ENCODE measurements at regions not wholly inside any gene's neighbourhood (a gene's known extent, or its start where the extent isn't known, plus 50 kb on each side); places are given as distances from the start of the nearest gene placed in this dataset.

DNA sequence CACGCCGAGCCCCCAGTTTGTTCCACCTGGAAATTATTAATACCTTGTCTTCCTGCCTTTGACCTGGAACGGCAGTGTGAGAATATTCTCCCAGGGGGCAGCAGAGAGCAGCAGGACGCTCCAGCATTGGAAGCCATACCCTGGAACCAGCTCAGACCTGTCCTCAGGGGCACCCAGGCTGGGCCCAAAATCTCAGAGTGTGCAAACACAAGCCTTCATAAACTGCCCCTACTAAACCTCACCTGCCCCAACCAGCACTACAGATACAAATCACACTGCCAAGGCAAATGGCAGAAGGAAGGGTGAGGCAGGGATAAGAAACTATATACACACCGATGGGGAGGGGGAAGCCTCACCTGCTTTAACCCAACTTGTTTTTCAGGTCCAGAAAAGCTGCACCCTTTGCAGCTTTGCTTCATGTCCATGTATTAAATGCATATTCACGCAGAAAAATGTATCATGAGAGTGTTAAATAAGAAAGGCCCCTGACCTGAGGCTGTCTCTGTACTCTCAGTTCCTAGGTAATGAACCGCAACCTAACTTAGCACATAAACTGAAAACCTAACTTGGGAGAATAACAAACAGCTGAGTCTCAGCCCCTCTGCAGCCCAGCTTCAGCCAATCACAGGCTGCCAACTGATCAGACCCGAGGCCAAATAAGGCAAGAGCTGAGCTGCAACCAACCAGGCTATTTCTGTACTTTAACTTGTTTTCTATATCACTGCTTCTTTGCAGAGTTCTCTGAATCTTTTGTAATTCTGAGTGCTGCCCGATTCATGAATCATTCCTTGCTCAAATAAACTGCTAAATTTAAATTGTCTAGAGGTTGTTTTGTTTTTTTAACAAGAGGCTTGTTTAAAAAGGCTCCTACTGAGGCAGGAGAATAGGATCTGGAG, 130.1 kb downstream of the SPTSSA start (continued):
- TF ChIP-seq SETDB1 (CRISPR knock-in tag; IDR thresholded peaks at IDR 0.05; ENCODE audit: borderline replicate concordance), result no peak
- TF ChIP-seq, protein P1, sequence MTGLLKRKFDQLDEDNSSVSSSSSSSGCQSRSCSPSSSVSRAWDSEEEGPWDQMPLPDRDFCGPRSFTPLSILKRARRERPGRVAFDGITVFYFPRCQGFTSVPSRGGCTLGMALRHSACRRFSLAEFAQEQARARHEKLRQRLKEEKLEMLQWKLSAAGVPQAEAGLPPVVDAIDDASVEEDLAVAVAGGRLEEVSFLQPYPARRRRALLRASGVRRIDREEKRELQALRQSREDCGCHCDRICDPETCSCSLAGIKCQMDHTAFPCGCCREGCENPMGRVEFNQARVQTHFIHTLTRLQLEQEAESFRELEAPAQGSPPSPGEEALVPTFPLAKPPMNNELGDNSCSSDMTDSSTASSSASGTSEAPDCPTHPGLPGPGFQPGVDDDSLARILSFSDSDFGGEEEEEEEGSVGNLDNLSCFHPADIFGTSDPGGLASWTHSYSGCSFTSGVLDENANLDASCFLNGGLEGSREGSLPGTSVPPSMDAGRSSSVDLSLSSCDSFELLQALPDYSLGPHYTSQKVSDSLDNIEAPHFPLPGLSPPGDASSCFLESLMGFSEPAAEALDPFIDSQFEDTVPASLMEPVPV (CRISPR knock-in tag; IDR thresholded peaks at IDR 0.05), result no peak
- TF ChIP-seq ZNF703 (CRISPR knock-in tag; IDR thresholded peaks at IDR 0.05; ENCODE audit: borderline replicate concordance), result no peak
- peak; percentile 63 for TF ChIP-seq POLR2G (IDR thresholded peaks at IDR 0.05; ENCODE audit: low read depth, low read length)
- TF ChIP-seq PHF5A (CRISPR knock-in tag; IDR thresholded peaks at IDR 0.05; ENCODE audit: low read depth, unreplicated experiment), result peak; percentile 63
- TF ChIP-seq, protein P2, sequence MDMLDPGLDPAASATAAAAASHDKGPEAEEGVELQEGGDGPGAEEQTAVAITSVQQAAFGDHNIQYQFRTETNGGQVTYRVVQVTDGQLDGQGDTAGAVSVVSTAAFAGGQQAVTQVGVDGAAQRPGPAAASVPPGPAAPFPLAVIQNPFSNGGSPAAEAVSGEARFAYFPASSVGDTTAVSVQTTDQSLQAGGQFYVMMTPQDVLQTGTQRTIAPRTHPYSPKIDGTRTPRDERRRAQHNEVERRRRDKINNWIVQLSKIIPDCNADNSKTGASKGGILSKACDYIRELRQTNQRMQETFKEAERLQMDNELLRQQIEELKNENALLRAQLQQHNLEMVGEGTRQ (IDR thresholded peaks at IDR 0.05; ENCODE audit: low read depth, low read length), result no peak
- TF ChIP-seq, protein P2 (CRISPR knock-in tag; IDR thresholded peaks at IDR 0.05; ENCODE audit: borderline replicate concordance), result peak; percentile 98; the same call in 1 of the 2 replicates
- TF ChIP-seq POLR2A (IDR thresholded peaks at IDR 0.05; ENCODE audit: insufficient read depth in 1 of 2, low read depth in 2 of 2, low read length in 2 of 2), result peak; percentile 39 to 45; a peak in 3 of 4 replicates
- TF ChIP-seq ZNF367 (CRISPR knock-in tag; IDR thresholded peaks at IDR 0.05; ENCODE audit: borderline replicate concordance), result 0 out of 2 replicates have a peak, but pooled peaks have one; percentile 86
- TF ChIP-seq ZNF614 (CRISPR knock-in tag; IDR thresholded peaks at IDR 0.05; ENCODE audit: borderline replicate concordance), result peak; percentile 49; the same call in 1 of the 2 replicates
- TF ChIP-seq TBX2 (CRISPR knock-in tag; IDR thresholded peaks at IDR 0.05; ENCODE audit: borderline replicate concordance), result peak; percentile 44; the same call in 1 of the 2 replicates
- TF ChIP-seq JDP2 (CRISPR knock-in tag; IDR thresholded peaks at IDR 0.05; ENCODE audit: borderline replicate concordance), result no peak
- TF ChIP-seq, protein P3, sequence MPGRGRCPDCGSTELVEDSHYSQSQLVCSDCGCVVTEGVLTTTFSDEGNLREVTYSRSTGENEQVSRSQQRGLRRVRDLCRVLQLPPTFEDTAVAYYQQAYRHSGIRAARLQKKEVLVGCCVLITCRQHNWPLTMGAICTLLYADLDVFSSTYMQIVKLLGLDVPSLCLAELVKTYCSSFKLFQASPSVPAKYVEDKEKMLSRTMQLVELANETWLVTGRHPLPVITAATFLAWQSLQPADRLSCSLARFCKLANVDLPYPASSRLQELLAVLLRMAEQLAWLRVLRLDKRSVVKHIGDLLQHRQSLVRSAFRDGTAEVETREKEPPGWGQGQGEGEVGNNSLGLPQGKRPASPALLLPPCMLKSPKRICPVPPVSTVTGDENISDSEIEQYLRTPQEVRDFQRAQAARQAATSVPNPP (CRISPR knock-in tag; IDR thresholded peaks at IDR 0.05), result 0 out of 2 replicates have a peak, but pooled peaks have one; percentile 17
- TF ChIP-seq ZNF326 (CRISPR knock-in tag; IDR thresholded peaks at IDR 0.05; ENCODE audit: borderline replicate concordance), result no peak
- peak; percentile 53 for TF ChIP-seq NR2C2 (CRISPR knock-in tag; IDR thresholded peaks at IDR 0.05; ENCODE audit: borderline replicate concordance)
- TF ChIP-seq, protein P4, sequence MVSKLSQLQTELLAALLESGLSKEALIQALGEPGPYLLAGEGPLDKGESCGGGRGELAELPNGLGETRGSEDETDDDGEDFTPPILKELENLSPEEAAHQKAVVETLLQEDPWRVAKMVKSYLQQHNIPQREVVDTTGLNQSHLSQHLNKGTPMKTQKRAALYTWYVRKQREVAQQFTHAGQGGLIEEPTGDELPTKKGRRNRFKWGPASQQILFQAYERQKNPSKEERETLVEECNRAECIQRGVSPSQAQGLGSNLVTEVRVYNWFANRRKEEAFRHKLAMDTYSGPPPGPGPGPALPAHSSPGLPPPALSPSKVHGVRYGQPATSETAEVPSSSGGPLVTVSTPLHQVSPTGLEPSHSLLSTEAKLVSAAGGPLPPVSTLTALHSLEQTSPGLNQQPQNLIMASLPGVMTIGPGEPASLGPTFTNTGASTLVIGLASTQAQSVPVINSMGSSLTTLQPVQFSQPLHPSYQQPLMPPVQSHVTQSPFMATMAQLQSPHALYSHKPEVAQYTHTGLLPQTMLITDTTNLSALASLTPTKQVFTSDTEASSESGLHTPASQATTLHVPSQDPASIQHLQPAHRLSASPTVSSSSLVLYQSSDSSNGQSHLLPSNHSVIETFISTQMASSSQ (IDR thresholded peaks at IDR 0.05; ENCODE audit: low read depth), result no peak
- TF ChIP-seq, protein P4 (CRISPR knock-in tag; IDR thresholded peaks at IDR 0.05; ENCODE audit: borderline replicate concordance), result peak; percentile 63; the same call in 1 of the 2 replicates
- peak; percentile 81; the same call in 1 of the 2 replicates for TF ChIP-seq ARNTL (CRISPR knock-in tag; IDR thresholded peaks at IDR 0.05)

All from HepG2 (cell line).